Gastrocnemius medialis (tissue), 4 donors: ENCODE measurements at regions not wholly inside any gene's neighbourhood (a gene's known extent, or its start where the extent isn't known, plus 50 kb on each side); places are given as distances from the start of the nearest gene placed in this dataset.
"Not testable (repeated sequence)": the region's sequence is repeated elsewhere in the genome, so short reads cannot be mapped to it uniquely, and the experiment has no call there.

Source experiments
- ATAC-seq, 2 donors: fragments of 150-250 bp; one replicate each; pipeline ENCODE4 v1.9.1; 2016
- DNase-seq, 2 donors: peaks; one replicate each; pipeline ENCODE4 v3.0.0-alpha.2; 2019
- H3K27ac ChIP-seq, 4 donors: fragments of 200-600 bp; sonication (generic); 1 replicate in 1 of 4; 2 replicates in 3 of 4; pipeline ENCODE4 v1.5.1; 2016 to 2018; ENCODE audit warnings: mild to moderate bottlenecking in 2 of 4, moderate library complexity in 1 of 4
- H3K27me3 ChIP-seq, 3 donors: fragments of 200-600 bp; sonication (generic) in 2 of 3; 1 replicate in 1 of 3; 2 replicates in 2 of 3; pipeline versions ENCODE4 v1.5.1 to v1.6.0; 2016 to 2019; ENCODE audit warnings: mild to moderate bottlenecking in 1 of 3, moderate library complexity in 1 of 3
- H3K36me3 ChIP-seq, 2 donors: fragments of 200-600 bp; sonication (generic) in 1 of 2; one replicate each; pipeline ENCODE4 v1.5.1; 2017 to 2018
- H3K4me1 ChIP-seq, 2 donors: fragments of 200-600 bp; sonication (generic) in 1 of 2; one replicate each; pipeline ENCODE4 v1.5.1; 2016 to 2017; ENCODE audit warnings: mild to moderate bottlenecking in 2 of 2
- H3K4me3 ChIP-seq, 4 donors: fragments of 200-600 bp; sonication (generic) in 3 of 4; 1 replicate in 1 of 4; 2 replicates in 3 of 4; pipeline ENCODE4 v1.5.1; 2016 to 2019; ENCODE audit warnings: mild to moderate bottlenecking in 2 of 4
- H3K9me3 ChIP-seq, 3 donors: fragments of 200-600 bp; sonication (generic) in 2 of 3; 1 replicate in 1 of 3; 2 replicates in 2 of 3; pipeline ENCODE4 v1.5.1; 2016 to 2019
- POLR2A ChIP-seq, 2 donors: fragments of 450-650 bp; IDR thresholded peaks; one replicate each; pipeline ENCODE4 v1.6.1; 2017; ENCODE audit warnings: antibody characterized with exemption in 2 of 2, mild to moderate bottlenecking in 2 of 2, moderate library complexity in 2 of 2
- in situ Hi-C, 4 donors: fragments of 200-750 bp; cut with MboI; loops; one replicate each; pipeline versions ENCODE4 v1.15.0 to v1.8.0; 2017; ENCODE audit warnings: low sequenced_read_pairs in 4 of 4
- intact Hi-C: fragments of 100-400 bp; cut with DNase I; formaldehyde crosslinking; loops from one replicate; pipeline ENCODE4 v1.15.1; 2023; ENCODE audit warnings: low total_unique reads
- TF ChIP-seq, protein P1 (sequence below), 5 experiments: fragments of 450-650 bp in 3 of 5; fragments of 200-600 bp in 2 of 5; sonication (generic) in 2 of 5; IDR thresholded peaks in 4 of 5; conservative IDR thresholded peaks in 1 of 5; 1 replicate in 4 of 5; 2 replicates in 1 of 5; pipeline ENCODE4 v1.5.1; 2016 to 2019; ENCODE audit warnings: antibody characterized with exemption in 5 of 5, mild to moderate bottlenecking in 3 of 5, moderate library complexity in 3 of 5

DNA sequence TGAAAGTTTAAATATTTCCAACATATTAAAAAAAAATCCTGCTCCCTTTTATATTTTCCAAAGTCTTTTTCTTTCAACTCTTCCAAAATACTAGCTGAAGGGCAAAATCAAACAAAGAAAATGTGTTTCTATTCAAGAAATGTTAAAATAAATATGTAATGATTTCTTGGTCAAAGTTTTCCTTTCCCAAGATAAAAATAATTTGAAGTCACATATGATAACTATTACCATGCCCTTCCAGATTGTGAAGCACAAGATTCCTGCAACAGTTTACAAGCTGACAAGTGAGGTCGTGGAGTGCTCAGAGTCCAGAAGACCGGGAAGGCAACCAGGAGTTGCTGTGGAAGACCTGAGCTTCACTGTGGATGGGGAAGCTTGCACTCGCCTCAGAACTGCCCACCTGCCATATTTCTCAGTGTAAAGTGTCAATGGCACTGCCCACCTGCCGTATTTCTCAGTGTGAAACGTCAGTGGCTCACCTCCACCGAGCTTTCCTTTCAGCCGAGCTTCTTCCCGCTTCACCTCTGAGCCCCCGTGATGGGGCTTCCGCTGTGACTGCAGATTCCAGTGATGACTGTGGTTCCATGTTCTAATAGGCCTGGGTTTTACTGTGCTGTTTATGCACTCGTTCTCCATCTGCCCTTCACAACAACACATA lies 160.5 kb downstream of the THBS2 start:
- no peaks in the 10 kb centered on the region for H3K27me3 ChIP-seq
- H3K27ac ChIP-seq: no peak overlapping the region
- H3K4me3 ChIP-seq: no peak overlapping the region
- ATAC-seq (no peak), DNase-seq (no peak)
- H3K9me3 ChIP-seq: peaks cover 0 to 13% (median 0%) of the 10 kb centered on the region in 3 donors
- TF ChIP-seq, protein P1, sequence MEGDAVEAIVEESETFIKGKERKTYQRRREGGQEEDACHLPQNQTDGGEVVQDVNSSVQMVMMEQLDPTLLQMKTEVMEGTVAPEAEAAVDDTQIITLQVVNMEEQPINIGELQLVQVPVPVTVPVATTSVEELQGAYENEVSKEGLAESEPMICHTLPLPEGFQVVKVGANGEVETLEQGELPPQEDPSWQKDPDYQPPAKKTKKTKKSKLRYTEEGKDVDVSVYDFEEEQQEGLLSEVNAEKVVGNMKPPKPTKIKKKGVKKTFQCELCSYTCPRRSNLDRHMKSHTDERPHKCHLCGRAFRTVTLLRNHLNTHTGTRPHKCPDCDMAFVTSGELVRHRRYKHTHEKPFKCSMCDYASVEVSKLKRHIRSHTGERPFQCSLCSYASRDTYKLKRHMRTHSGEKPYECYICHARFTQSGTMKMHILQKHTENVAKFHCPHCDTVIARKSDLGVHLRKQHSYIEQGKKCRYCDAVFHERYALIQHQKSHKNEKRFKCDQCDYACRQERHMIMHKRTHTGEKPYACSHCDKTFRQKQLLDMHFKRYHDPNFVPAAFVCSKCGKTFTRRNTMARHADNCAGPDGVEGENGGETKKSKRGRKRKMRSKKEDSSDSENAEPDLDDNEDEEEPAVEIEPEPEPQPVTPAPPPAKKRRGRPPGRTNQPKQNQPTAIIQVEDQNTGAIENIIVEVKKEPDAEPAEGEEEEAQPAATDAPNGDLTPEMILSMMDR (IDR thresholded peaks at IDR 0.05 in 4 of 5, conservative IDR thresholded peaks at IDR 0.05 in 1 of 5): no peak
- TF ChIP-seq POLR2A (IDR thresholded peaks at IDR 0.05): no peak
- intact Hi-C loops (no loop called here), in situ Hi-C loops (no loop called here)
- H3K36me3 ChIP-seq: no peaks in the 10 kb centered on the region
- no peaks in the 10 kb centered on the region for H3K4me1 ChIP-seq

GRCh38 chr6:169092375-169092774 lies 161.3 kb downstream of the THBS2 start:
- no peak for TF ChIP-seq POLR2A (IDR thresholded peaks at IDR 0.05)
- TF ChIP-seq, protein P1 (IDR thresholded peaks at IDR 0.05 in 4 of 5, conservative IDR thresholded peaks at IDR 0.05 in 1 of 5): no peak
- in situ Hi-C loops (no loop called here), intact Hi-C loops (no loop called here)
- no peaks in the 10 kb centered on the region for H3K36me3 ChIP-seq
- no peaks in the 10 kb centered on the region for H3K4me1 ChIP-seq
- H3K27me3 ChIP-seq: no peaks in the 10 kb centered on the region
- ATAC-seq (no peak), DNase-seq (no peak)
- no peak overlapping the region for H3K4me3 ChIP-seq
- H3K27ac ChIP-seq: no peak overlapping the region
- H3K9me3 ChIP-seq: peaks cover 0 to 13% (median 0%) of the 10 kb centered on the region in 3 donors

DNA sequence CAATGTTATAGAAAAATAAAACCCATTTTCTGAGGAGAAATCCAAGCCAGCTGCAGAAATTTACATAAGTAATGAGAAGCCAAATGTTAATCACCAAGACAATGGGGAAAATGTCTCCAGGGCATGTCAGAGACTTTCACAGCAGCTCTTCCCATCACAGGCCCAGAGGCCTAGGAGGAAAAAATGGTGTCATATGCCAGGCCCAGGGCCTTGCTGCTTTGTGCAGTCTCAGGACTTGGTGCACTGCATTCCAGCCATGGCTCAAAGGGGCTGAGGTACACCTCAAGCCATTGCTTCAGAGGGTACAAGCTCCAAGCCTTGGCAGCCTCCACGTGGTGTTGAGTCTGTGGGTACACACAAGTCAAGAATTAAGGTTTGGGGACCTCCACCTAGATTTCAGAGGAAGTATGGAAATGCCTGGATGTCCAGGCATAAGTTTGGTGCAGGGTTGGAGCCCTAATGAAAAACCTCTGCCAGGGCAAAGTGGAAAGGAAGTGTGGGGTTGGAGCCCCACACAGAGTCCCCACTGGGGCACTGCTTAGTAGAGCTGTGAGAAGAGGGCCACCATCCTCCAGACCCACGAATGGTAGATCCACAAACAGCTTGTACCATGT lies 163.0 kb downstream of the THBS2 start:
- H3K27ac ChIP-seq, intact Hi-C loops, in situ Hi-C loops, H3K27me3 ChIP-seq, DNase-seq, H3K36me3 ChIP-seq, H3K4me1 ChIP-seq, H3K4me3 ChIP-seq, ATAC-seq: not testable (repeated sequence)
- H3K9me3 ChIP-seq: peaks cover 0 to 13% (median 0%) of the 10 kb centered on the region in 3 donors

DNA sequence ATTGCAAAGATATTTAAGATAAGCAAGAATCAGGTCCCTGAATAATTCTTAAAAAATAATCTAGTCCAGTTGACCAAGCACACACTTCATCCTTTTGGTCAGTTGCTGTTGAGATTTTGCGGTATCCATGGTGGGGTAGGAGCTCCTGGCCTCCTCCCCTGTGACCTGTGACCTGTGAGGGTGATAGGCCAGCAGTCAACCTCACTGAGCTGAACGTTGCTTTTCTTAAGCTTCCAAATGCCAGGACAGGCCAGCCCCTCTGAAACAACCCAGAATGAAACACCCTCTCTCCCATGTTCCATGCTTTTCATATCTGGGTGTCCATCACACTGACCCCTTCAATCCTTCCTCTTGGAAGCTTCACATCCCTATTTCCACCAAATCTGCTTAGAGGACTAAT lies 164.9 kb downstream of the THBS2 start:
- Histone ChIP-seq H3K9me3 (peaks cover 0 to 13% (median 0%) of the 10 kb centered on the region in 3 donors), H3K27me3 (no peaks in the 10 kb centered on the region), H3K4me1 (no peaks in the 10 kb centered on the region), H3K4me3 (no peak overlapping the region), H3K27ac (no peak overlapping the region), H3K36me3 (no peaks in the 10 kb centered on the region)
- in situ Hi-C loops (no loop called here), intact Hi-C loops (no loop called here)
- DNase-seq (no peak), ATAC-seq (no peak)
- no peak for TF ChIP-seq POLR2A (IDR thresholded peaks at IDR 0.05)
- TF ChIP-seq, protein P1 (IDR thresholded peaks at IDR 0.05 in 4 of 5, conservative IDR thresholded peaks at IDR 0.05 in 1 of 5): no peak

- H3K27ac ChIP-seq: no peak overlapping the region
- H3K9me3 ChIP-seq: peaks cover 0 to 13% (median 0%) of the 10 kb centered on the region in 3 donors
- TF ChIP-seq POLR2A (IDR thresholded peaks at IDR 0.05): no peak
- in situ Hi-C loops (no loop called here), intact Hi-C loops (no loop called here)
- no peaks in the 10 kb centered on the region for H3K36me3 ChIP-seq
- no peak overlapping the region for H3K4me3 ChIP-seq
- no peak for DNase-seq
- no peak for ATAC-seq
- no peaks in the 10 kb centered on the region for H3K4me1 ChIP-seq
- no peaks in the 10 kb centered on the region for H3K27me3 ChIP-seq
Measured at GRCh38 chr6:169087443-169088041, 166.1 kb downstream of the THBS2 start.

DNA sequence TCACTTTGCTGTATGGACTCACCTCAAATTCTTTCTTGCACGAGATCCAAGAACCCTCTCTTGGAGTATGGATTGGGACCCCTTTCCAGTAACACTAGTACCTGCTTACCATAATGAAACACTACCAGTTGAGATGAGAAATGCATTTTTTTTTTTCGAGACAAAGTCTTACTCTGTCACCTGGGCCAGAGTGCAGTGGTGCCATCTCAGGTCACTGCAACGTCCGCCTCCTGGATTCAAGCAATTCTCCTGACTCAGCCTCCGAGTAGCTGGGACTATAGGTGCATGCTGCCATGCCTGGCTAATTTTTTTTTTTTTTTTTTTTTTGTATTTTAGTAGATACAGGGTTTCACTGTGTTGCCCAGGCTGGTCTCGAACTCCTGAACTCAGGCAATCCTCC lies 167.0 kb downstream of the THBS2 start:
- H3K27ac ChIP-seq, intact Hi-C loops, in situ Hi-C loops, H3K36me3 ChIP-seq, DNase-seq, H3K4me3 ChIP-seq, ATAC-seq, H3K27me3 ChIP-seq, H3K4me1 ChIP-seq: not testable (repeated sequence)
- H3K9me3 ChIP-seq: peaks cover 0 to 13% (median 0%) of the 10 kb centered on the region in 3 donors
